ENCODE measurements at regions not wholly inside any gene's neighbourhood (a gene's known extent, or its start where the extent isn't known, plus 50 kb on each side); places are given as distances from the start of the nearest gene placed in this dataset.

GRCh38 chr13:97111756-97112155 lies 110.4 kb upstream of the MBNL2 start:
- no peak for DNase-seq (ENCODE audit: low spot score)

GRCh38 chr13:97112446-97113152 lies 109.5 kb upstream of the MBNL2 start:
- DNase-seq (ENCODE audit: low spot score), result no peak

- no peak for DNase-seq (ENCODE audit: low spot score)
Measured at GRCh38 chr13:97113231-97114001, 108.7 kb upstream of the MBNL2 start.

- DNase-seq (ENCODE audit: low spot score), result no peak
Measured at GRCh38 chr13:97114651-97115050, 107.5 kb upstream of the MBNL2 start.

- peak; percentile 52 for DNase-seq (ENCODE audit: low spot score)
Measured at GRCh38 chr13:97116754-97117153, 105.4 kb upstream of the MBNL2 start.

GRCh38 chr13:97117388-97117910 lies 104.7 kb upstream of the MBNL2 start:
- DNase-seq (ENCODE audit: low spot score), result no peak

- DNase-seq (ENCODE audit: low spot score), result peak; percentile 75
Measured at GRCh38 chr13:97119943-97120342, 102.2 kb upstream of the MBNL2 start.

- no peak for DNase-seq (ENCODE audit: low spot score)
Measured at GRCh38 chr13:97120346-97120745, 101.8 kb upstream of the MBNL2 start.

- DNase-seq (ENCODE audit: low spot score), result no peak
Measured at GRCh38 chr13:97120976-97121375, 101.2 kb upstream of the MBNL2 start.

- DNase-seq (ENCODE audit: low spot score), result no peak
Measured at GRCh38 chr13:97121894-97122293, 100.2 kb upstream of the MBNL2 start.

GRCh38 chr13:97122381-97122996 lies 99.6 kb upstream of the MBNL2 start:
- peak; percentile 79 for DNase-seq (ENCODE audit: low spot score)

- no peak for DNase-seq (ENCODE audit: low spot score)
Measured at GRCh38 chr13:97124206-97124605, 97.9 kb upstream of the MBNL2 start.

- DNase-seq (ENCODE audit: low spot score), result peak; percentile 81
Measured at GRCh38 chr13:97124915-97125809, 97.0 kb upstream of the MBNL2 start.

GRCh38 chr13:97125810-97126738 lies 96.1 kb upstream of the MBNL2 start:
- no peak for DNase-seq (ENCODE audit: low spot score)

- DNase-seq (ENCODE audit: low spot score), result no peak
Measured at GRCh38 chr13:97127842-97128241, 94.3 kb upstream of the MBNL2 start.

GRCh38 chr13:97130190-97130589 lies 91.9 kb upstream of the MBNL2 start:
- no peak for DNase-seq (ENCODE audit: low spot score)

GRCh38 chr13:97131447-97131846 lies 90.7 kb upstream of the MBNL2 start:
- DNase-seq (ENCODE audit: low spot score), result no peak

GRCh38 chr13:97133554-97133953 lies 88.6 kb upstream of the MBNL2 start:
- DNase-seq (ENCODE audit: low spot score), result no peak

GRCh38 chr13:97133955-97134354 lies 88.2 kb upstream of the MBNL2 start:
- DNase-seq (ENCODE audit: low spot score), result no peak

- DNase-seq (ENCODE audit: low spot score), result no peak
Measured at GRCh38 chr13:97134364-97135095, 87.6 kb upstream of the MBNL2 start.
